Osteocyte (in vitro differentiated cells): ENCODE measurements at regions not wholly inside any gene's neighbourhood (a gene's known extent, or its start where the extent isn't known, plus 50 kb on each side); places are given as distances from the start of the nearest gene placed in this dataset.
"Not testable (repeated sequence)": the region's sequence is repeated elsewhere in the genome, so short reads cannot be mapped to it uniquely, and the experiment has no call there.

Experiments
- DNase-seq: peaks from one replicate; pipeline ENCODE4 v3.0.0; 2021; ENCODE audit warnings: mixed read lengths; ENCODE audit not compliant: unreplicated experiment; ENCODE audit errors: extremely low spot score
- H3K27ac Mint-ChIP-seq: one replicate; pipeline ENCODE4 v1.8.0; 2021; ENCODE audit warnings: mild to moderate bottlenecking, mixed read lengths; ENCODE audit not compliant: unreplicated experiment
- H3K27me3 Mint-ChIP-seq: one replicate; pipeline ENCODE4 v1.8.0; 2021; ENCODE audit warnings: mixed read lengths; ENCODE audit not compliant: unreplicated experiment
- H3K36me3 Mint-ChIP-seq: one replicate; pipeline ENCODE4 v1.8.0; 2021; ENCODE audit warnings: mixed read lengths; ENCODE audit not compliant: unreplicated experiment
- H3K4me1 Mint-ChIP-seq: one replicate; pipeline ENCODE4 v1.8.0; 2021; ENCODE audit warnings: mixed read lengths; ENCODE audit not compliant: unreplicated experiment
- H3K4me3 Mint-ChIP-seq: one replicate; pipeline ENCODE4 v1.8.0; 2021; ENCODE audit warnings: mild to moderate bottlenecking, moderate library complexity, mixed read lengths; ENCODE audit not compliant: unreplicated experiment
- H3K9me3 Mint-ChIP-seq: one replicate; pipeline ENCODE4 v1.8.0; 2021; ENCODE audit warnings: mixed read lengths; ENCODE audit not compliant: unreplicated experiment
- CTCF ChIP-seq: fragments of 200-600 bp; sonication (generic); IDR thresholded peaks from 2 replicates; pipeline ENCODE4 v1.5.0; 2021; ENCODE audit warnings: antibody characterized with exemption, mild to moderate bottlenecking, moderate library complexity

- Mint-ChIP-seq H3K36me3 (peaks cover 16% of the 10 kb centered on the region), H3K9me3 (peaks cover 20% of the 10 kb centered on the region)
Observed at GRCh38 chr5:142398730-142399055, 73.9 kb upstream of the SPRY4 start.

GRCh38 chr5:142398011-142398729 is 73.3 kb upstream of the SPRY4 start:
- H3K27me3 Mint-ChIP-seq, H3K4me3 Mint-ChIP-seq, DNase-seq, H3K4me1 Mint-ChIP-seq, H3K27ac Mint-ChIP-seq: not testable (repeated sequence)
- H3K9me3 Mint-ChIP-seq: peaks cover 20% of the 10 kb centered on the region
- H3K36me3 Mint-ChIP-seq: peaks cover 16% of the 10 kb centered on the region

More at GRCh38 chr5:142398730-142399055, 73.9 kb upstream of the SPRY4 start:
- peaks cover 5% of the 10 kb centered on the region for H3K4me1 Mint-ChIP-seq
- DNase-seq: no peak
- TF ChIP-seq CTCF: no peak
- H3K4me3 Mint-ChIP-seq: no peak overlapping the region
- H3K27me3 Mint-ChIP-seq: no peaks in the 10 kb centered on the region
- no peak overlapping the region for H3K27ac Mint-ChIP-seq

DNA sequence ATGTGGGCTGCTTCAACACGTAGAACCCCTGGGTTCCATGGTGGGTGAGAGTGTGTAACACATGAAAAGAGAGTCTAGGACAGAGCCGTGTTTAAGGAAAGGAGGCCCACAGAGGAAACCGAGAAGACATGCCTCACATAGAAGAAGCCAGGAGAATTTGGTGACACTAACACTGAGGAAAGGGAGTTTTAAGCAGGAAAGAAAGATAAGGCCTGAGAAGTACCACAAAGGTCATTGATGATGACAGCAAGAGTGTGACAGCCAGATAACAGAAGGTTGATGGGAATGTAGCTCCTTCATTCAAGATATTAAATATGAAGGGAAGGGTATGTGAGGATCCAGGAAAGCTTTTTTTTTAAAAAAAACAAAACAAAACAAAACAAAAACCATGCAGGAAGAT is 72.4 kb upstream of the SPRY4 start:
- Mint-ChIP-seq H3K27ac (no peak overlapping the region), H3K36me3 (peaks cover 16% of the 10 kb centered on the region), H3K4me3 (no peak overlapping the region), H3K27me3 (no peaks in the 10 kb centered on the region), H3K4me1 (peaks cover 4% of the 10 kb centered on the region), H3K9me3 (peaks cover 20% of the 10 kb centered on the region)
- TF ChIP-seq CTCF: no peak
- DNase-seq: no peak

GRCh38 chr5:142396436-142397038 is 71.7 kb upstream of the SPRY4 start:
- Mint-ChIP-seq H3K4me3 (no peak overlapping the region), H3K27me3 (peaks cover under 1% of the 10 kb centered on the region), H3K9me3 (peaks cover 20% of the 10 kb centered on the region), H3K4me1 (peaks cover 4% of the 10 kb centered on the region), H3K36me3 (peaks cover 16% of the 10 kb centered on the region), H3K27ac (no peak overlapping the region)
- no peak for TF ChIP-seq CTCF
- DNase-seq: no peak

- H3K36me3 Mint-ChIP-seq: peaks cover 16% of the 10 kb centered on the region
- TF ChIP-seq CTCF: no peak
- peaks cover 8% of the 10 kb centered on the region for H3K27me3 Mint-ChIP-seq
- no peak overlapping the region for H3K27ac Mint-ChIP-seq
- H3K4me3 Mint-ChIP-seq: no peak overlapping the region
- H3K4me1 Mint-ChIP-seq: peaks cover 13% of the 10 kb centered on the region
- DNase-seq: no peak
- peaks cover 20% of the 10 kb centered on the region for H3K9me3 Mint-ChIP-seq
Observed at GRCh38 chr5:142395334-142395733, 70.5 kb upstream of the SPRY4 start.
